G401 (cell line): ENCODE measurements at regions not wholly inside any gene's neighbourhood (a gene's known extent, or its start where the extent isn't known, plus 50 kb on each side); places are given as distances from the start of the nearest gene placed in this dataset.
"Not testable (repeated sequence)": the region's sequence is repeated elsewhere in the genome, so short reads cannot be mapped to it uniquely, and the experiment has no call there.

Experiments
- DNase-seq: peaks from one replicate; pipeline ENCODE4 v3.0.0-alpha.2; 2015; ENCODE audit warnings: low spot score
- in situ Hi-C: cut with HindIII; loops from 2 replicates; pipeline ENCODE4 v1.10.0; 2016; ENCODE audit warnings: low sequenced_read_pairs, mixed read lengths

DNA sequence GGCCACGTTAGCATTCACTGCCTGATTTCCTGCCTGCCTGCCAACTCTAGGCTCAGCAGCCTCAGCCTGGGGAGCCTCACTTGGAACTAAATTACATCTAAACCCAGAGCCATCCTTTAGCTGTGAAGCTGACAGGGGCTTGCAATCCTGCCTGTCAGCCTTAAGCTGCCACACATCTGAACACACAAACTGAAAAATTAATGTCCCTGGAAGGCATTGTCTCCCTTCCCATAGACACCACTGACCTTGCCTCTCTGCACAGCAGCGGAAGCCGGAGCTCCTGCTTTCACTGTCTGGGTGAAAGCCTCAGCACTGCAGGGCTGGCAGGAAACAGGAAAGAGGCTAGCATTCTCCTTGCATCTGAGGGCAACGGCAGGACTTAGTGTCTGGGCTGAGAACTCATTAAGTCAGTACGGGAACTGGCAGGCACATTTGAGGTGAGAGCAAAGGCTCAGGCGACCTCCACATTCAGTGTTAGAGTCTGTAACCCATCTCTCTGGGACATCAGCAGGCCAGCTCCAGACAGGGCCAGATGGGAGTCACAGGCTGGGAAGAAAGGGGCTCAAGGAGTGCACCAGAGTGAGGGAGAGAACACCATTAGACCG lies 452.4 kb upstream of the C16orf82 start:
- no peak for DNase-seq
- in situ Hi-C loops: no loop called here

DNA sequence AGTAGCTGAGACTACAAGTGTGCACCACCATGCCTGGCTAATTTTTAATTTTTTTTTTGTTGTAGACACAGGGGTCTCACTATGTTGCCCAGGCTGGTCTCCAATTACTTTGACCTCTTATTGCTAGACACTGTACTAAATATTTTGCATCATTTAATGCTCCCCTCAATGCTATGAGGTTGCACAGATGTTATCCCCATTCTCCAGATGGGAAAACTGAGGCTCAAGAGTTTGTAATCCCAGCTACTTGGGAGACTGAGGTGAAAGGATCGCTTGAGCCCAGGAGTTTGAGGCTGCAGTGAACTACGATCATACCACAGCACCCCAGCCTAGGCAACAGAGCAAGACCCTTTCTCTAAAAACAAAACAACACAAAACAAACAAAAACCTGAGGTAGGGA lies 443.3 kb upstream of the C16orf82 start:
- DNase-seq: no peak
- in situ Hi-C loops: no loop called here

DNA sequence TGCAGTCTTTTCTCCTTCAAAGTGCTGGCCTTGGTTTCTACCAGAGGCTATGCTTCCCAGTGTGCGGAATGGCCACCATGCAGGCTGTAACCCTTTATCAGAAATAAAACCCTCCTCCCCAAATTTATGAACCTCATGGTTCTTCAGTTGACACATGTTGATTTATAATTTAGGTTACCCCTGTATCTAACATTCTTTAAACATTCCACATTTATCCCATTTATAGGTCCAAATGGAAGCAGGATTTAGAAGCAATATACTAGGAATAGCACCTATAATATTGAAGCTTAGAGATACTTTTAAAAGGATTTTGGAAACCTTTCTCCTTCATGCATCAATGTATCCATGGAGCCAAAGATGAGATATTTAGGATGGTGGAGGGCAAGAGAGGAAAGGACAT lies 438.8 kb upstream of the C16orf82 start:
- in situ Hi-C loops: no loop called here
- no peak for DNase-seq

DNA sequence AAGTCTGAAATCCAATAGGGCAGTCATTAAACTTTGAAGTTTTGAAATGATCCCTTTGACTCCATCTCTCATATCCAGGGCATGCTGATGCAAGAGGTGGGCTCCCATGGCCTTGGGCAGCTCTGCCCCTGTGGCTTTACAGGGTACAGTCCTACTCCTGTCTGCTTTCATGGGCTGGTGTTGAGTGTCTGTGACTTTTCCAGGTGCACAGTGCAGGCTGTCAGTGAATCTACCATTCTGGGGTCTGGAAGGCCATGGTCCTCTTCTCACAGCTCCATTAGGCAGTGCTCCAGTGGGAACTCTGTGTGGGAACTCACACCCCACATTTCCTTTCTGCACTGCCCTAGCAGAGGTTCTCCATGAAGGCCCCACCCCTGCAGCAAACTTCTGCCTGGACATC lies 435.4 kb upstream of the C16orf82 start:
- DNase-seq, in situ Hi-C loops: not testable (repeated sequence)

DNA sequence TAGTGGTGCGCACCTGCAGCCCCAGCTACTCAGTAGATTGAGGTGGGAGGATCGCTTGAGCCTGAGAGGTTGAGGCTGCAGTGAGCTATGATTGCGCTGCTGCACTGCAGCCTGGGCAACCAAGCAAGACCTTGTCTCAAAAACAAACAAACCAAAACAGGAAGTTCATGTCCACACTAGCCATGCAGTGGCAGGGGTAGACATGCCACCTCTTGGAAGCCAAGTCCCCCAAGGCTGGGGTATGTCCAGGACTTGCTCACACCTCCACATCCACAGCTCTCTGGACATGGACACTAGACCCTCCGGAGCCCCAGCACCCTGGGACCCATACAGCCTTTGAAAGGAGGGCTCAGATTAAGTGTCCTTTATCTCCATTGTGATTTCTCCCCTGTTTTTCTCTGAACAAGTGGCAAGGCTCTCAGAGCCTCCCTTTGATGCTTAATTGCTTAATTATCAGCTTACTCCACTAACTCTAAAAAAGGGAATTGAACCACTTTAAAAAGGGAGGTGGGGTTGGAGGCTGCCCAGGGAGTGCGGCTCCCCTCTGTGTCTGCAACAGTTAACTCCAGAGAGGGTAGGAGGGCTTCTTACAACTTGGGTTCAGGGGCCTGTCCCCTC lies 424.6 kb upstream of the C16orf82 start:
- DNase-seq: no peak
- in situ Hi-C loops: no loop called here

DNA sequence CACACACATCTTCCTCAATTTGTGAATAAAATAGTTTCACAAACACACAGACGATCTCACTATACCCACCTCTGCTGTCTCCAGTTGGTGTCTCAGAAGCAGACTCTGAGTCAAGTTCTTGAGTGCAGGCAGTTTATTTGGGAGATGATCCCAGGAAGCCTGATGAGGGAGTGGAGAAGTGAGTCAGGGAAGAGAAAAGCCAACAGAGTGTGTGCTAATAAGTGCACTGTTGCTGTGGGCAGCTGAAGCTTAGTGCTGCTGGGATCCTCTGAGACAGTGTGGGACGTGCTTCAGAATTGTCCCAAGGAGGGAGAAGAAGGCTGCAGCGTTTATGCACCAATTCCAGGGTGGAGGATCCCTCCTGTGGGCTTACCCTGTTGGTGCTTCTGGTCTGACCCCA lies 423.2 kb upstream of the C16orf82 start:
- no peak for DNase-seq
- in situ Hi-C loops: no loop called here

DNA sequence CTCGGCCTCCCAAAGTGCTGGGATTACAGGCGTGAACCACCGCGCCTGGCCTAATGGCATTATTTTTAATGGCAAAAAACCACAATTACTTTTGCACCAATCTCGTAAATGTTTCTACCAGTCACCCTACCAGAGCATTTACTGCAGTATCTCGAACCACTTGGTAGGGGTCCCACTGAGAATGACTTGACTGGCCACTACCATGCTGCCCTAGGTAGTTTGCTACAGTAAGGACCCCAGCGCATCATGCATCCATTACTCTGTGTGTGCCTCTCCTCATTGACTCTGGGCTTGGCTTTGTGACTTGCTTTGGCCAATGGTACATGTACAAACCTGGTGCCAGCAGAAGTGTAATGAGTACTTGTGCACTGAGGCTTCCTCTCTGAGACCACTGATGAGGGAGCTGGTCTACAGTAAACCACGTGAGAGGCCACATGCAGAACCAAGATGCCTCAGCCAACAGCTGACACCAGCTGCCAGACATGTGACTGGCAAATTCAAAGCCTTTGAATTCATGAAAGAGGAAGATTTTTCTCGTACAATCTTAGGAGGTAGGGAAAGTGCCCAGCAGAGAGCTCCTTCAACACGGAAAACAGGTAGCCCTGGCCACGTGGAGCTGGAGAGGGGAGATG lies 421.7 kb upstream of the C16orf82 start:
- DNase-seq: no peak
- in situ Hi-C loops: no loop called here

DNA sequence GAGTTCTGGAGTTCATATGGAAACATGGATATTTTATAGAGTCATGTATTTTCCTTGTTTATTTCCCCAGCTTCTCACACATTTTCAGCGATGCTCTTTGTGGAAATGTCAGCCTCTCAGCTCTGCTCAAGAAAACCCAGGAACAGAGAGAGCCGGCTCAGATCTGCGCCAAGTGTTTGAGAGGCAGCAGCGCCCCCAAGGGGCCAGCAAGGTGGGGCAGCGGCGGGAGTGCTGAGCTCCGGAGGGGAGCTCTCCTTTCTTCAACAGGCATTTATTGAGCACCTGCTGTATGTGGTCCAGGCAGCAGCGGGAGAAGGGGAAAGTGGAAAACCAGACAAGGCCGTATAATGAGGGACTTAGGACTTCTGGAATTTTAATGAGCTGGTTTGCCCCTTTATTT lies 421.1 kb upstream of the C16orf82 start:
- DNase-seq: no peak
- in situ Hi-C loops: no loop called here

DNA sequence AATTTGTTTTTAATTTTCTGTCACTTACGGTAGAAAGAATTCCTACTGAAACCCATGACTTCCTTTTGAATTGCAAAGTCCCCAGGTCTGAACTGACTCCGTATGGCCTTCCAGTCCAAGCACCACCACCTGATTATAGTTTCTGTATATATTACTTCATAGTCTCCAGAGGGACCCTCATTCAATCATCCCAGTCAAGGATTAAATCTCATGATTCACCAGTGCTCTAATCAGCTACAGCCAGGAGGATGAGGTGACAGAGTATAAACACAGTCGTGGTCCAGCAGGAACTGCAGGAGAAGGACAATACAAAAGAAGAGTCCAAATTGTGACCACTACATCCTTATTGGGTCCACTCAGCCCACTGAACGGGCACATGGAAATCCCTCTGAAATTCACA lies 418.9 kb upstream of the C16orf82 start:
- in situ Hi-C loops: no loop called here

DNA sequence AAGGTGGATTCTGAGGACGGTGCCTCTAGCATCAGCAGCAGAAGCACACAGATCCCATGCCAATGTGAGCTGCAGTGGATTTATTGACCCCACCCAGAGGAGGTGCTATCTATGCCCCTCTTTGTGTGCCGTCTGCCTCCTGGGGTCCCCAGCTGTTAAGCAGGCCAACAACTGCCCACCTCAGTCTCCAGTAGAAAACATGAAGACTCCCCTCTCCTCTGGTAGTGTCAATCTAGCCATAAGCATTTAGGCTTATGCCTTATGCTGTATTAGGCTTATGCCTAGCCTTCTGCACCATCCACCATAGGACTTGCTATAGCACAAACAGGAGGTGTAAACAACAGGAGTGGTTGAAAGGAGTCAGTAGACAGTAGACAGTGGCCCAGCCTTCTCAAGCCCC lies 417.9 kb upstream of the C16orf82 start:
- no peak for DNase-seq
- in situ Hi-C loops: no loop called here

More for the DNA sequence above, 418.9 kb upstream of the C16orf82 start:
- DNase-seq: no peak

DNA sequence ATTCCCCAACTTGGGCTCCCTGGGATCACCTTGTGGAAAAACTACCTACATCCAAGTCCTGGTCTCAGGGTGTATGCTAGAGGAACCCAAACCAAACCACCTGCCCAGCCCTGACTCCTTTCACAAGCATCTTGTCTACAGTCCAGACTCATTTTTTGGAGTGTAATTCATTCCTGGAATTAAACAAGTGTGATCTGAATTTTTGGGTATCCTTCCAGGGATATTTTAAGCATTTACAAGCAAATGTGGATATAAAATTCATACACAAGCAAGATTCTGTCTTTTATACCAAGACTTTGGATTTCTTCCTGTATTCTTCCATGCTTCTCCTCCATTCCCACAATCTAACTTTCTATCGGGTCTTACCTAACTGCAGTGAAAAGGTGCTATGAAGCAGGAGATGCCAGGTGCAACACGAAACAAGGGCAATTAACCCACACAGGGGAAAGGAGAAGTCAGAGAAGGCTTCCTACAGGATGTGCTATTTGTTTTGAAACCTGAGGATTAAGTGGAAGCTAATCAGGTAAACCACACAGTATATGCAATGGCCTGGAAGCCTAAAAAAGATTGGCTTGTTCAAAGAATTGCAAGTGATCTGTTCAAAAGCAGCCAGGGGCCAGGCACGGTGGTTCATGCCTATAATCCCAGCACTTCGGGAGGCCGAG lies 417.2 kb upstream of the C16orf82 start:
- DNase-seq: no peak
- in situ Hi-C loops: no loop called here

DNA sequence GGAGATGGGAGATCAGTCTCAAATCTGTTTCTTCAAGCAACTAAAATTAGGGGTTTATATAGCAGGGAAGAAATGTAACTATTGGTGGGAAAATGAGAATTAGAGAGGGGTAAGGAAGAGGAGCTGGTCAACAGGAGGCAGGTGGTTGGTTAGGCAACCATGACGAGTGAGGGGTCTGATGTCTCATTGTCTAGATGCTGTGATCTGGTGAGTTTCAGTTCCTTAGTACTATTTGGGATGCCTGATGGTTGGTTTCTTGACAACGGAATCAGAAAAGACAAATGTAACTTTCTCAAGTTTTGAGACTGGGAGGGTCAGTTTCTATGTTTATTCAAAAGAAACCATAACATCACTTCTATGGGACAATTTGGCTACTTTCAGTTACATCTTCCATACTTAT lies 415.3 kb upstream of the C16orf82 start:
- in situ Hi-C loops: no loop called here
- no peak for DNase-seq

DNA sequence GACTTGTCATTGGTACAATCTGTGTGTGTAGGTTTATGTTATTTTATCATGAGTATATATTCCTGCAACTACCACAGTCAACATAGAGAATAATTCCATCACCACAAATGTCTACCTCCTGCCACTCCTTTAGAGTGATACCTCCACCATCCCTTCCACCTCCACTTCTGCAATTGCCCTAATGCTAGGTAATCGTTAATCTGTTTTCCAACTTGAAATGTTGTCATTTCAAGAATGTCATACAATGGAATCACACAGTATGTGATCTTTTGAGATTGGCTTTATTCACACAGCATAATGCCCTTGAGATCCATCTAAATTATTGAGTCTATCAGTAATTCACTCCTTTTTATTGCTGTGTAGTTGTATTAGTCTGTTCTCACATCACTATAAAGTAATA lies 414.8 kb upstream of the C16orf82 start:
- in situ Hi-C loops: no loop called here
- no peak for DNase-seq

DNA sequence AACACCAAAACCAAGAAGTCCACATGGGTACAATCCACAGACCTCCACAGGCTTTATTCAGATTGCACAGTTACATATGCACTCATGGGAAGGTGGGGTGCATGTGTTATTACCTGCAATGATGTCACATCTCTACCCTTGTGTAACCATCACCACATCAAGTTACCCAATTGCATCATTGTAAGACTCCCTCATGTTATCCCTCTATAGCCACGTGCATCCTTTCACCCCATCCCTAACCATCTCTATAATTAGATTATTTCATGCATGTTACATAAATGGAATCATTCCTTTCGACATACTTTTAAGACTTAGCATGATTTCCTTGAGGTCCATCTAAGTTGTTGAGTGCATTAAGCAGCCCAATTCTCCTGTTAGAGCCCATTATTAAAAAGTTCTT lies 408.2 kb upstream of the C16orf82 start:
- in situ Hi-C loops: no loop called here

DNA sequence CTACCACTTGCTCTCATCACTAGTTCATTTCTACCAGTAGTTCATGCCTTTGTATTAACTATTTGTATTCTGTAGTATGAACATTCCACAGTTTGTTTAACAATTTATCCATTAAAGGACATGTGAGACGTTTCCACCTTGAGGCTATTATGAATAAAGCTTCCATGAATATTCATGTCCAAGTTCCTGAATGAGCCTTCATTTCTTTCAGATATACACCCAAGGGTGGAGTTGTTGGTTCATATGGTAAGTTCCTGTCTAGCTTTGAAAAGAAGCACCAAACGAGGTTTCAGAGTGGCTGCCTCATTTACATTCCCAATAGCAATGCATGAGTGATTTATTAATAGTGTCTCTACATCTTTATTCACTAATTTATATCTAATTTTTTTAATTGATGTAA lies 407.8 kb upstream of the C16orf82 start:
- in situ Hi-C loops: no loop called here
- no peak for DNase-seq

More for the DNA sequence above, 408.2 kb upstream of the C16orf82 start:
- DNase-seq: no peak

DNA sequence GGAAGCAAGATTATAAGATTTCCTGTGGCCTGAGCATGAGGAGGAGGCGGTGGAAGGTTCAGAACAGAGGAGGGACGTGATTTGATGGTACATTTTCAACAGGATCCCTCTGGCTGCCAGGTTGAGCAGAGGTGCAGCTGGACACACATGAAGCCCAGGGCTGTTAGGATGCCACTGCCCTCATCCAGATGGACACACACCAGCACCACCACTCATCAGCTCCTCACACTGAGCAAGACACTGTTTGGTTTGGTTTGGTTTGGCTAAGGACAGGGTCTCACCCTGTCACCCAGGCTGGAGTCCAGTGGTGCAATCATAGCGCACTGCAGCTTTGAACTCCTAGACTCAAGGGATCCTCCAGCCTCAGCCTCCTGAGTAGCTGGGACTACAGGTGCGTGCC lies 402.6 kb upstream of the C16orf82 start:
- no peak for DNase-seq
- in situ Hi-C loops: no loop called here

DNA sequence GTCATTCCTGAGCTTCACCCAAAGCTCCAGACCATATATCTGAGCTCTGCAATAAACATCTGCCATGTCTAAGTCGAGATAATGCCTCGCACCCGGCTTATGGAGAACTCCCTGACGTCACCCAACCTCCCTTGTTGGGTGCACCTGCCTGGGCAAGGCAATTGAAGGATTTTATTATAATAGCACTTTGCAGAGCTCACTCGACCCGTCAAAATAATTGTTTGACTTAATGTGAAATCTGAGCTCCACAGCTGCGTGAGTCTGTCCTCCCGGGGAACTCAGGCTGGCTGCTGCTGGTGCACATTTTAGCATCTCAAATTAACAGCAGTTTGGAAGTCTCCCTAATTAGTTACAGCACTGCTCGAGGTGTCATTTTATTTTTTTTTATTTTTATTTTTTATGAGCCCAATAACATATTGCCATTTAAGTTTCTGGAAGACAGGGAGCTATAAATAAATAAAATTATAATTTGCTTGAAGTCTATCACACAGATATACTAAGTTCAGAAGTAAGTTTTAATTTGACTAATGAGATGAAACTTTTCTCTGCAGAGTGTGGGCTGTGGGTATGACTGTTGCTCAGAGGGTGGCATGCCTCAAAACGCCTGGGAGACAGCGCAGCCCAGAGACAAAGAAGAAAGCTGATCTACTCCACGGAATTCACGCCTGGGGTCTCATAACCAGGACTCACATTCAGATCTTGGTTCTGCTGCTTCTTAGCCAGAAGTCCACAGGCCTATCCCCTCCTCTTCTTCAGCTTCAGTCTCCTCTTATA lies 401.4 kb upstream of the C16orf82 start:
- DNase-seq: no peak
- in situ Hi-C loops: no loop called here

DNA sequence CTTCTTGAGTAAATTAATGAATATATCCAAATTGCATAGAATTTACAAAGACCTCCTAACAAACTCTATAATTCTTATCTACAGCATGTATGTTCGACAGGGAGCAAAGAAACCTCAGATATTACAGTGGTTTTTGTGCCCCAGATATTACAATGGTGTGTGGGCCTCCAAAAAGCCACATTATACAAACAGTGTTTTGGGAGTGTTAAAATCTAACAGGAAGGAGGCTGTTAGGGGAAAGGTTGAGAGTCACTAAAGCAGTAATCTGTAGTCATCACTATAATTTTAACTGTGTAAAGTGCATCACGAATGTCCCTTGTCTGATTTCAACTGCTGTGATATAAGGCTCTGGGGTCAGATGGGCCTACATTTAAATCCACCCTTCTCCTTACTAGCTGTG lies 400.2 kb upstream of the C16orf82 start:
- in situ Hi-C loops: no loop called here
- no peak for DNase-seq

DNA sequence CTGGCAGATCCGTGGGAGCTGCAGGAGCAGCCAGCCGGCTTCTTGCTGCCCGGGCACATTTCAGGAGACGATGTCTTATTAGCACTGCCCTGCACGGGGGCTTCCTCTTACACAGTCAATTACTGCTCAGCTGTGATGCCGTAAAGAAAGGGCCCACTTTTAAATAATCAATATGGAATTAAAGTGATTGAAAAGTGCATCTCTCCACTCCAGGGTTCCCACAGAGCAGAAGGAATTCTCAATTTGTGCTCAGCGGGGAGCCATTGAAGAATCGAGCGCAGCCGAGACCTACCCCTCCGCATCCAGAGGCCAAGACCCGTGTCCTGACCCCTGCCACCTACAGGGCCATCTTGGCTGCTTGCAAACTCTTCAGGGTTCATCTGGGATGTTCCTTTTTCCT lies 399.4 kb upstream of the C16orf82 start:
- DNase-seq: no peak
- in situ Hi-C loops: no loop called here

DNA sequence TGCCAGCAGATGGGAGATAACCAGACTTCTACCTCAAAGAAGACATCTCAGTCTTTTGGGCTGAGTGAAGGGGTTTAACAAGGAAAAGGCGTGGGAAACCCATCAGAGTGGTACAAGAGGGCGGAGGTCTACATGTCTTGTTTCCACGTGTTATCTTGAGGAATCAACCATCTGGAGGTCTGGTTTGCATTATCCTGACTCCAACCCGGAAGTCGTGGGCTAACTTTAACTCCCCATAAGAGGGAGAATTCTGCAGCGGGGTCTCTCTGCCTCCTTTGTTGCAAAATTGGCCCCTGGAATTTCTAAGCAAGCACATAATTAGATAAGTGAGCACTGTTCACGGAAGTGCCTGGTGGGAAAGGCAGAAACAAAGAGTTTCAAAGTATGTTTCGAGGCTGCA lies 398.7 kb upstream of the C16orf82 start:
- in situ Hi-C loops: no loop called here
- DNase-seq: no peak
